ENCODE measurements at regions not wholly inside any gene's neighbourhood (a gene's known extent, or its start where the extent isn't known, plus 50 kb on each side); places are given as distances from the start of the nearest gene placed in this dataset.

- H3K27me3 ChIP-seq (ENCODE audit: control insufficient read depth, insufficient read depth, low read length), result peaks cover 3% of the 10 kb centered on the region
- no peaks in the 10 kb centered on the region for H3K36me3 ChIP-seq (ENCODE audit: control insufficient read depth, insufficient read depth, low read length)
- DNase-seq (ENCODE audit: low read depth), result no peak
- H3K4me3 ChIP-seq (ENCODE audit: low read depth, low read length), result no peak overlapping the region
- no peak for TF ChIP-seq CTCF (IDR thresholded peaks at IDR 0.05; ENCODE audit: insufficient read depth, low read length, poor library complexity, severe bottlenecking)
Observed at GRCh38 chr1:93013145-93014065, 52.1 kb upstream of the DIPK1A start.

GRCh38 chr1:93014168-93014567 is 52.9 kb upstream of the DIPK1A start:
- DNase-seq (ENCODE audit: low read depth), result no peak
- TF ChIP-seq CTCF (IDR thresholded peaks at IDR 0.05; ENCODE audit: insufficient read depth, low read length, poor library complexity, severe bottlenecking), result no peak
- Histone ChIP-seq H3K4me3 (ENCODE audit: low read depth, low read length) (no peak overlapping the region), H3K27me3 (ENCODE audit: control insufficient read depth, insufficient read depth, low read length) (peaks cover 3% of the 10 kb centered on the region), H3K36me3 (ENCODE audit: control insufficient read depth, insufficient read depth, low read length) (no peaks in the 10 kb centered on the region)

GRCh38 chr1:93015590-93015989 is 54.3 kb upstream of the DIPK1A start:
- no peak overlapping the region for H3K4me3 ChIP-seq (ENCODE audit: low read depth, low read length)
- DNase-seq (ENCODE audit: low read depth), result no peak
- H3K36me3 ChIP-seq (ENCODE audit: control insufficient read depth, insufficient read depth, low read length), result no peaks in the 10 kb centered on the region
- no peak for TF ChIP-seq CTCF (IDR thresholded peaks at IDR 0.05; ENCODE audit: insufficient read depth, low read length, poor library complexity, severe bottlenecking)
- H3K27me3 ChIP-seq (ENCODE audit: control insufficient read depth, insufficient read depth, low read length), result peaks cover 3% of the 10 kb centered on the region

- TF ChIP-seq CTCF (IDR thresholded peaks at IDR 0.05; ENCODE audit: insufficient read depth, low read length, poor library complexity, severe bottlenecking), result no peak
- no peaks in the 10 kb centered on the region for H3K36me3 ChIP-seq (ENCODE audit: control insufficient read depth, insufficient read depth, low read length)
- DNase-seq (ENCODE audit: low read depth), result no peak
- H3K4me3 ChIP-seq (ENCODE audit: low read depth, low read length), result no peak overlapping the region
- peaks cover 3% of the 10 kb centered on the region for H3K27me3 ChIP-seq (ENCODE audit: control insufficient read depth, insufficient read depth, low read length)
Observed at GRCh38 chr1:93016171-93016570, 54.9 kb upstream of the DIPK1A start.

- no peaks in the 10 kb centered on the region for H3K27me3 ChIP-seq (ENCODE audit: control insufficient read depth, insufficient read depth, low read length)
- TF ChIP-seq CTCF (IDR thresholded peaks at IDR 0.05; ENCODE audit: insufficient read depth, low read length, poor library complexity, severe bottlenecking), result peak; percentile 76
- DNase-seq (ENCODE audit: low read depth), result peak; percentile 32
- H3K36me3 ChIP-seq (ENCODE audit: control insufficient read depth, insufficient read depth, low read length), result no peaks in the 10 kb centered on the region
- no peak overlapping the region for H3K4me3 ChIP-seq (ENCODE audit: low read depth, low read length)
Observed at GRCh38 chr1:93021539-93022134, 57.4 kb upstream of the MTF2 start.

Data from kidney epithelial cell (primary cell).